ENCODE measurements at regions not wholly inside any gene's neighbourhood (a gene's known extent, or its start where the extent isn't known, plus 50 kb on each side); places are given as distances from the start of the nearest gene placed in this dataset.

DNA sequence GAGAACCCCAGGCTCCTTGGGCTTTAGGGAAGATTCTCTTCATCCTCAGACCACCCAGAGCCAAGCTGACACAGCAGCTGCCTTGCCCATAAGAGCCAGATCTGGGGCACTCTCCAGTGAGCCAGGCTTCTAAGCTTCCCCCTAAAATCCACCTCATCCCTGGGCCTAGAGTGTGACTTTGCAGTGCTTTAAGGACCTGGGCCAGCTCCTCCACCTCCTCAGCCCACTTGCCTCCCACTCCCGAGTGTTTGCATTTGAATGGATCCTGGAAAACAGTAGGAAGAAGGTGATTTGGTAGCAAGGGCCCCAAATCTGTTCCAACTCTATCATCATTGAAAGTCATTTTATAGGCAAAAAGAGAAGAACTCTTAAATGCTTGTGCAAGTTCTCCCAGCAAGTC is 108.7 kb upstream of the UBL3 start:
- H3K27ac ChIP-seq (ENCODE audit: insufficient read depth, low read length) = no peak overlapping the region
- no peak overlapping the region for H3K4me3 ChIP-seq (replicated peaks in 1 of 4; ENCODE audit: control extremely low read depth in 1 of 4, insufficient read depth in 1 of 4, low read depth in 3 of 4, low read length in 4 of 4)
- no peak overlapping the region for H3K4me2 ChIP-seq (ENCODE audit: extremely low read depth, insufficient read depth, low read length)
- no peak overlapping the region for H3K9ac ChIP-seq (ENCODE audit: insufficient read depth, low read length)
- DNase-seq (ENCODE audit: low read depth in 2 of 2) = no peak
- H2AFZ ChIP-seq (ENCODE audit: low read length) = no peak overlapping the region
- TF ChIP-seq CTCF (conservative IDR thresholded peaks at IDR 0.05 in 1 of 2, IDR thresholded peaks at IDR 0.05 in 1 of 2; ENCODE audit: low read depth in 1 of 2, low read length in 2 of 2) (no peak), EZH2 (IDR thresholded peaks at IDR 0.05; ENCODE audit: low read length, missing control alignments) (no peak)
- peaks cover 26% of the 10 kb centered on the region for H3K27me3 ChIP-seq (ENCODE audit: control insufficient read depth, insufficient read depth, low read length)
- no peaks in the 10 kb centered on the region for H4K20me1 ChIP-seq (ENCODE audit: control insufficient read depth, extremely low read depth, insufficient read depth, low read length)
- H3K36me3 ChIP-seq (ENCODE audit: control insufficient read depth, insufficient read depth, low read length) = no peaks in the 10 kb centered on the region
- H3K9me3 ChIP-seq (ENCODE audit: control insufficient read depth, insufficient read depth, low read depth, low read length) = no peaks in the 10 kb centered on the region
- H3K79me2 ChIP-seq (ENCODE audit: control insufficient read depth, insufficient read depth, low read length) = no peaks in the 10 kb centered on the region
- H3K4me1 ChIP-seq (ENCODE audit: control insufficient read depth, extremely low read depth, insufficient read depth, low read length) = no peaks in the 10 kb centered on the region

GRCh38 chr13:29958476-29958875 is 108.1 kb upstream of the UBL3 start:
- Histone ChIP-seq H3K79me2 (ENCODE audit: control insufficient read depth, insufficient read depth, low read length) (no peaks in the 10 kb centered on the region), H3K27ac (ENCODE audit: insufficient read depth, low read length) (no peak overlapping the region), H4K20me1 (ENCODE audit: control insufficient read depth, extremely low read depth, insufficient read depth, low read length) (no peaks in the 10 kb centered on the region), H3K9me3 (ENCODE audit: control insufficient read depth, insufficient read depth, low read depth, low read length) (no peaks in the 10 kb centered on the region), H3K27me3 (ENCODE audit: control insufficient read depth, insufficient read depth, low read length) (peaks cover 26% of the 10 kb centered on the region), H3K4me3 (replicated peaks in 1 of 4; ENCODE audit: control extremely low read depth in 1 of 4, insufficient read depth in 1 of 4, low read depth in 3 of 4, low read length in 4 of 4) (no peak overlapping the region), H2AFZ (ENCODE audit: low read length) (no peak overlapping the region), H3K4me2 (ENCODE audit: extremely low read depth, insufficient read depth, low read length) (no peak overlapping the region), H3K4me1 (ENCODE audit: control insufficient read depth, extremely low read depth, insufficient read depth, low read length) (no peaks in the 10 kb centered on the region), H3K36me3 (ENCODE audit: control insufficient read depth, insufficient read depth, low read length) (no peaks in the 10 kb centered on the region), H3K9ac (ENCODE audit: insufficient read depth, low read length) (no peak overlapping the region)
- no peak for DNase-seq (ENCODE audit: low read depth in 2 of 2)
- TF ChIP-seq CTCF (conservative IDR thresholded peaks at IDR 0.05 in 1 of 2, IDR thresholded peaks at IDR 0.05 in 1 of 2; ENCODE audit: low read depth in 1 of 2, low read length in 2 of 2) = no peak
- no peak for TF ChIP-seq EZH2 (IDR thresholded peaks at IDR 0.05; ENCODE audit: low read length, missing control alignments)

- peak in 1 of 2 donors; percentile 6 for DNase-seq (ENCODE audit: low read depth in 2 of 2)
- Histone ChIP-seq H4K20me1 (ENCODE audit: control insufficient read depth, extremely low read depth, insufficient read depth, low read length) (no peaks in the 10 kb centered on the region), H3K36me3 (ENCODE audit: control insufficient read depth, insufficient read depth, low read length) (no peaks in the 10 kb centered on the region), H2AFZ (ENCODE audit: low read length) (no peak overlapping the region), H3K9ac (ENCODE audit: insufficient read depth, low read length) (no peak overlapping the region), H3K4me3 (replicated peaks in 1 of 4; ENCODE audit: control extremely low read depth in 1 of 4, insufficient read depth in 1 of 4, low read depth in 3 of 4, low read length in 4 of 4) (no peak overlapping the region), H3K27me3 (ENCODE audit: control insufficient read depth, insufficient read depth, low read length) (peaks cover 26% of the 10 kb centered on the region), H3K27ac (ENCODE audit: insufficient read depth, low read length) (no peak overlapping the region), H3K79me2 (ENCODE audit: control insufficient read depth, insufficient read depth, low read length) (no peaks in the 10 kb centered on the region), H3K9me3 (ENCODE audit: control insufficient read depth, insufficient read depth, low read depth, low read length) (no peaks in the 10 kb centered on the region), H3K4me2 (ENCODE audit: extremely low read depth, insufficient read depth, low read length) (no peak overlapping the region), H3K4me1 (ENCODE audit: control insufficient read depth, extremely low read depth, insufficient read depth, low read length) (no peaks in the 10 kb centered on the region)
- TF ChIP-seq CTCF (conservative IDR thresholded peaks at IDR 0.05 in 1 of 2, IDR thresholded peaks at IDR 0.05 in 1 of 2; ENCODE audit: low read depth in 1 of 2, low read length in 2 of 2) = no peak
- TF ChIP-seq EZH2 (IDR thresholded peaks at IDR 0.05; ENCODE audit: low read length, missing control alignments) = no peak
These were observed 106.9 kb upstream of the UBL3 start for GRCh38 chr13:29957320-29957719.

Data from fibroblast of lung (primary cell).